ENCODE measurements at regions not wholly inside any gene's neighbourhood (a gene's known extent, or its start where the extent isn't known, plus 50 kb on each side); places are given as distances from the start of the nearest gene placed in this dataset.

GRCh38 chr10:83374741-83375140 lies 764.6 kb upstream of the GHITM start:
- TF ChIP-seq CTCF (IDR thresholded peaks at IDR 0.05) (no peak), POLR2A (IDR thresholded peaks at IDR 0.05) (no peak), POLR2AphosphoS5 (IDR thresholded peaks at IDR 0.05; ENCODE audit: insufficient read depth in 1 of 2, low read depth in 1 of 2) (no peak)

Measured in vagina (tissue), 2 donors.